GM12878 (cell line): ENCODE measurements at regions not wholly inside any gene's neighbourhood (a gene's known extent, or its start where the extent isn't known, plus 50 kb on each side); places are given as distances from the start of the nearest gene placed in this dataset.

Experiments used
- ATAC-seq: fragments of 200-7000 bp; cut with Tn5 transposase; 3 replicates; pipeline ENCODE4 v1.9.1; 2020; ENCODE audit warnings: mild to moderate bottlenecking, moderate library complexity
- BruUV-seq: library from RNA; stranded (reverse); fragments of 400-500 nt; replicated peaks from 2 replicates; lab custom pipeline; 2021; lab: Mats Ljungman, UMichigan
- CTCF ChIA-PET: fragments of 300-600 bp; sonication (Branson Sonifier 250); formaldehyde crosslinking; extraction: SDS; loops from one replicate; lab custom pipeline; 2021; ENCODE audit warnings: inconsistent platforms; lab: Yijun Ruan, JAX
- POLR2A ChIA-PET: fragments of 350-600 bp; formaldehyde crosslinking; extraction: SDS; loops from one replicate; lab custom pipeline; 2021; ENCODE audit warnings: inconsistent platforms; lab: Charles Lee
- RAD21 ChIA-PET: fragments of 300-600 bp; sonication (Branson Sonifier 250); formaldehyde crosslinking; loops from one replicate; lab custom pipeline; 2023; ENCODE audit warnings: antibody characterized with exemption; ENCODE audit not compliant: unreplicated experiment; lab: Charles Lee
- SMC1A ChIA-PET: fragments of 300-600 bp; sonication (Branson Sonifier 250); formaldehyde crosslinking; loops from one replicate; lab custom pipeline; 2023; ENCODE audit not compliant: unreplicated experiment, uncharacterized antibody; lab: Charles Lee
- DNase-seq: peaks from one replicate; pipeline ENCODE4 v3.0.0-alpha.2; 2011; ENCODE audit warnings: low read depth, low spot score
- FAIRE-seq: peaks from 3 replicates; lab custom pipeline; 2011; peaks lifted over from hg19 to GRCh38; lab: Jason Lieb, UNC
- H2AFZ ChIP-seq: 2 replicates; pipeline ENCODE4 v1.6.0; 2011; ENCODE audit warnings: low read depth, low read length, control low read depth; ENCODE audit not compliant: control insufficient read depth
- H3K27ac ChIP-seq: 2 replicates; pipeline ENCODE4 v1.5.1; 2011; ENCODE audit warnings: control low read depth; ENCODE audit not compliant: control insufficient read depth, insufficient read depth
- H3K27me3 ChIP-seq, 2 experiments: replicated peaks in 1 of 2; 2 replicates each; pipeline versions ENCODE4 v1.6.0 to v1.6.1; 2011; ENCODE audit warnings: low read length in 1 of 2; ENCODE audit not compliant: control insufficient read depth in 2 of 2, insufficient read depth in 2 of 2
- H3K36me3 ChIP-seq, 2 experiments: 2 replicates each; pipeline ENCODE4 v1.5.1; 2011; ENCODE audit warnings: low read length in 1 of 2; ENCODE audit not compliant: control insufficient read depth in 2 of 2, insufficient read depth in 2 of 2
- H3K4me1 ChIP-seq: 2 replicates; pipeline ENCODE4 v1.6.1; 2011; ENCODE audit warnings: mild to moderate bottlenecking, low read length, moderate library complexity, mixed read lengths; ENCODE audit not compliant: control insufficient read depth, insufficient read depth
- H3K4me2 ChIP-seq: 2 replicates; pipeline ENCODE4 v1.6.0; 2011; ENCODE audit warnings: control low read depth; ENCODE audit not compliant: control insufficient read depth, insufficient read depth
- H3K4me3 ChIP-seq: fragments of 200-600 bp; sonication (generic); 2 replicates; pipeline ENCODE4 v1.5.1; 2016
- H3K79me2 ChIP-seq: 2 replicates; pipeline ENCODE4 v1.6.0; 2011; ENCODE audit warnings: low read length; ENCODE audit not compliant: control insufficient read depth, insufficient read depth
- H3K9ac ChIP-seq: 2 replicates; pipeline ENCODE4 v1.8.0; 2011; ENCODE audit warnings: low read length, control low read depth, mixed read lengths; ENCODE audit not compliant: control insufficient read depth, insufficient read depth
- H3K9me3 ChIP-seq: replicated peaks from 3 replicates; pipeline ENCODE4 v1.5.1; 2011; ENCODE audit warnings: mild to moderate bottlenecking, low read length; ENCODE audit not compliant: control insufficient read depth, insufficient read depth
- H4K20me1 ChIP-seq: 2 replicates; pipeline ENCODE4 v1.6.0; 2011; ENCODE audit not compliant: control insufficient read depth, insufficient read depth
- CHD1 ChIP-seq: IDR thresholded peaks from 2 replicates; pipeline ENCODE4 v1.6.1; 2012; ENCODE audit warnings: low read depth, low read length, improper control_type of control experiment
- EED ChIP-seq: sonication (generic); IDR thresholded peaks from 2 replicates; pipeline ENCODE4 v1.6.1; 2016; ENCODE audit warnings: antibody characterized with exemption, low read depth
- GATAD2B ChIP-seq: fragments of 450-650 bp; conservative IDR thresholded peaks from 2 replicates; pipeline ENCODE4 v1.6.1; 2017; ENCODE audit warnings: low read depth, mild to moderate bottlenecking, moderate library complexity
- HDGF ChIP-seq: fragments of 450-650 bp; IDR thresholded peaks from 2 replicates; pipeline ENCODE4 v1.6.1; 2016; ENCODE audit warnings: antibody characterized with exemption
- JUNB ChIP-seq: IDR thresholded peaks from 2 replicates; pipeline ENCODE4 v1.6.1; 2016; ENCODE audit warnings: antibody characterized with exemption, mild to moderate bottlenecking
- JUND ChIP-seq: IDR thresholded peaks from 2 replicates; pipeline ENCODE4 v1.6.1; 2012; ENCODE audit warnings: low read depth, mild to moderate bottlenecking, low read length, improper control_type of control experiment, moderate library complexity
- NRF1 ChIP-seq: conservative IDR thresholded peaks from 2 replicates; pipeline ENCODE4 v1.6.1; 2011; ENCODE audit warnings: mild to moderate bottlenecking, low read depth, low read length, improper control_type of control experiment
- POLR2AphosphoS5 ChIP-seq: IDR thresholded peaks from 2 replicates; pipeline ENCODE4 v1.6.1; 2011; ENCODE audit warnings: mild to moderate bottlenecking, low read length, inconsistent platforms
- RAD21 ChIP-seq: IDR thresholded peaks from 2 replicates; pipeline ENCODE4 v1.6.1; 2011; ENCODE audit warnings: mild to moderate bottlenecking, low read depth, low read length, moderate library complexity; ENCODE audit not compliant: insufficient read depth
- SKIL ChIP-seq: fragments of 450-650 bp; IDR thresholded peaks from 2 replicates; pipeline ENCODE4 v1.6.1; 2017; ENCODE audit warnings: mild to moderate bottlenecking, low read depth, inconsistent platforms; ENCODE audit not compliant: poor library complexity, severe bottlenecking
- ZNF24 ChIP-seq: fragments of 450-650 bp; IDR thresholded peaks from 2 replicates; pipeline ENCODE4 v1.6.1; 2017; ENCODE audit warnings: antibody characterized with exemption, mild to moderate bottlenecking
- WGBS: methylation state at CpG from one replicate; pipeline ENCODE4 v1.1.6; 2016; ENCODE audit warnings: low lambda C conversion rate; ENCODE audit not compliant: insufficient replicate concordance, insufficient coverage; ENCODE audit errors: missing lambda C conversion rate; 5-methylcytosine and 5-hydroxymethylcytosine counted together
- in situ Hi-C: fragments of 300-500 bp; cut with MboI; formaldehyde crosslinking; loops from 9 replicates; pipeline ENCODE4 v1.14.3; 2018; ENCODE audit warnings: mixed read lengths
- intact Hi-C: fragments of 100-400 bp; cut with micrococcal nuclease; formaldehyde crosslinking; loops from one replicate; pipeline ENCODE4 v1.14.2; 2022; ENCODE audit not compliant: unreplicated experiment

DNA sequence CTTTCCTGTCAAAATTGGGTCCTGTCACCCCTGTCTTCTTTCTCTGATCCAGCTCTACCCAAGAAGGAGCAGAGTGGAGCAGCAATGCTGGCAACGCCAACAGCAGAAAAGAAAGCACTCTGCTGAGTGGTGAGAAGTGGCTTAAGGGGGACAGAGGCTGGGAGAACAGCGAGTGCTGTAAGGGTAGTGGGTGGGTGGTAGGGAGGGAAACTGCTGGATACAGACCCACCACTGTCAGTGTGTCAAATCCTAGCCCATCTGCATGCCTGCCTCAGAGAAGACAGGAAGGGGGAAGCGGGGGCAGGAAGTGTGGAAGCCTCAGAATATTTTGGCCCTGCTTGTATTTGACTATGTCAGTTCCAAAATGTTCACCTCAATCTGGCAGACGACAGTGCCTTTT is 170.4 kb upstream of the MAST4 start:
- Histone ChIP-seq H3K4me2 (no peak overlapping the region), H3K27ac (no peak overlapping the region), H3K9ac (no peak overlapping the region), H3K4me3 (no peak overlapping the region), H4K20me1 (no peaks in the 10 kb centered on the region), H3K79me2 (no peaks in the 10 kb centered on the region), H3K36me3 (no peaks in the 10 kb centered on the region), H3K27me3 (no peaks in the 10 kb centered on the region), H3K9me3 (no peaks in the 10 kb centered on the region), H3K4me1 (no peaks in the 10 kb centered on the region), H2AFZ (no peak overlapping the region)
- ChIA-PET SMC1A (no interaction called here), CTCF (no interaction called here), POLR2A (no interaction called here), RAD21 (no interaction called here)
- DNase-seq = no peak
- intact Hi-C loops (no loop called here), in situ Hi-C loops (no loop called here)
- FAIRE-seq = no peak
- no TSS peak for BruUV-seq
- 23% methylated on average over 4 of the region's 4 CpGs for WGBS
- no peak for TF ChIP-seq NRF1
- TF ChIP-seq HDGF = no peak
- TF ChIP-seq EED = no peak
- no peak for TF ChIP-seq SKIL
- no peak for TF ChIP-seq CHD1
- TF ChIP-seq JUND = no peak
- TF ChIP-seq JUNB = no peak
- TF ChIP-seq ZNF24 = no peak
- TF ChIP-seq POLR2AphosphoS5 = no peak
- no peak for TF ChIP-seq GATAD2B
- TF ChIP-seq RAD21 = no peak
- no peak for ATAC-seq
